ENCODE measurements at regions not wholly inside any gene's neighbourhood (a gene's known extent, or its start where the extent isn't known, plus 50 kb on each side); places are given as distances from the start of the nearest gene placed in this dataset.

- DNase-seq (ENCODE audit: low read depth), result no peak
- Histone ChIP-seq H3K4me3 (ENCODE audit: low read depth, low read length) (no peak overlapping the region), H3K27me3 (ENCODE audit: control insufficient read depth, insufficient read depth, low read length) (no peaks in the 10 kb centered on the region), H3K36me3 (ENCODE audit: control insufficient read depth, insufficient read depth, low read length) (no peaks in the 10 kb centered on the region)
- no peak for TF ChIP-seq CTCF (IDR thresholded peaks at IDR 0.05; ENCODE audit: insufficient read depth, low read length, poor library complexity, severe bottlenecking)
These were observed 589.8 kb downstream of the HS3ST4 start for GRCh38 chr16:26281381-26282110.

GRCh38 chr16:26295625-26296304 is 604.0 kb downstream of the HS3ST4 start:
- no peaks in the 10 kb centered on the region for H3K36me3 ChIP-seq (ENCODE audit: control insufficient read depth, insufficient read depth, low read length)
- no peak for DNase-seq (ENCODE audit: low read depth)

GRCh38 chr16:26301516-26301915 is 609.8 kb downstream of the HS3ST4 start:
- Histone ChIP-seq H3K36me3 (ENCODE audit: control insufficient read depth, insufficient read depth, low read length) (no peaks in the 10 kb centered on the region), H3K4me3 (ENCODE audit: low read depth, low read length) (no peak overlapping the region), H3K27me3 (ENCODE audit: control insufficient read depth, insufficient read depth, low read length) (no peaks in the 10 kb centered on the region)
- TF ChIP-seq CTCF (IDR thresholded peaks at IDR 0.05; ENCODE audit: insufficient read depth, low read length, poor library complexity, severe bottlenecking), result no peak
- DNase-seq (ENCODE audit: low read depth), result no peak

More at GRCh38 chr16:26295625-26296304, 604.0 kb downstream of the HS3ST4 start:
- H3K27me3 ChIP-seq (ENCODE audit: control insufficient read depth, insufficient read depth, low read length), result no peaks in the 10 kb centered on the region
- no peak for TF ChIP-seq CTCF (IDR thresholded peaks at IDR 0.05; ENCODE audit: insufficient read depth, low read length, poor library complexity, severe bottlenecking)
- no peak overlapping the region for H3K4me3 ChIP-seq (ENCODE audit: low read depth, low read length)

GRCh38 chr16:26316683-26317464 is 625.1 kb downstream of the HS3ST4 start:
- TF ChIP-seq CTCF (IDR thresholded peaks at IDR 0.05; ENCODE audit: insufficient read depth, low read length, poor library complexity, severe bottlenecking), result no peak
- DNase-seq (ENCODE audit: low read depth), result no peak

GRCh38 chr16:26317885-26318284 is 626.1 kb downstream of the HS3ST4 start:
- Histone ChIP-seq H3K4me3 (ENCODE audit: low read depth, low read length) (no peak overlapping the region), H3K27me3 (ENCODE audit: control insufficient read depth, insufficient read depth, low read length) (no peaks in the 10 kb centered on the region), H3K36me3 (ENCODE audit: control insufficient read depth, insufficient read depth, low read length) (no peaks in the 10 kb centered on the region)
- no peak for DNase-seq (ENCODE audit: low read depth)
- no peak for TF ChIP-seq CTCF (IDR thresholded peaks at IDR 0.05; ENCODE audit: insufficient read depth, low read length, poor library complexity, severe bottlenecking)

More at GRCh38 chr16:26316683-26317464, 625.1 kb downstream of the HS3ST4 start:
- no peaks in the 10 kb centered on the region for H3K27me3 ChIP-seq (ENCODE audit: control insufficient read depth, insufficient read depth, low read length)
- H3K4me3 ChIP-seq (ENCODE audit: low read depth, low read length), result no peak overlapping the region
- no peaks in the 10 kb centered on the region for H3K36me3 ChIP-seq (ENCODE audit: control insufficient read depth, insufficient read depth, low read length)
